Sciatic nerve (tissue), 2 donors: ENCODE measurements at regions not wholly inside any gene's neighbourhood (a gene's known extent, or its start where the extent isn't known, plus 50 kb on each side); places are given as distances from the start of the nearest gene placed in this dataset.

Experiments used
- ATAC-seq: fragments of 200-7000 bp; cut with Tn5 transposase; one replicate; pipeline ENCODE4 v1.9.1; 2020; ENCODE audit warnings: mild to moderate bottlenecking, moderate library complexity
- DNase-seq: peaks from one replicate; pipeline ENCODE4 v3.0.0-alpha.2; 2020; ENCODE audit warnings: low spot score
- intact Hi-C: fragments of 100-400 bp; cut with DNase I; formaldehyde crosslinking; loops from one replicate; pipeline ENCODE4 v1.14.2; 2022
- donor health status: DM: no; HTN: no; CAD: no.
- donor health status: DM: no; HTN: no; CAD: no.

GRCh38 chr14:99324291-99324690 lies 52.3 kb upstream of the BCL11B start:
- no peak for DNase-seq
- intact Hi-C loops, result no loop called here
- no peak for ATAC-seq

GRCh38 chr14:99323603-99324185 lies 51.7 kb upstream of the BCL11B start:
- ATAC-seq, result no peak
- DNase-seq, result no peak
- intact Hi-C loops, result no loop called here

- intact Hi-C loops, result no loop called here
- ATAC-seq (peak; percentile 13), DNase-seq (no peak)
Measured at GRCh38 chr14:99322731-99323599, 51.0 kb upstream of the BCL11B start.

- no peak for ATAC-seq
- intact Hi-C loops, result no loop called here
- DNase-seq, result no peak
Measured at GRCh38 chr14:99321955-99322730, 50.1 kb upstream of the BCL11B start.
